ENCODE measurements at regions not wholly inside any gene's neighbourhood (a gene's known extent, or its start where the extent isn't known, plus 50 kb on each side); places are given as distances from the start of the nearest gene placed in this dataset.

GRCh38 chr17:33983824-33984574, 271.1 kb upstream of the CCL2 start:
- no peaks in the 10 kb centered on the region for H3K36me3 ChIP-seq (ENCODE audit: insufficient read depth, insufficient read length, low read length)
- H3K4me3 ChIP-seq (ENCODE audit: insufficient read length, low read depth): no peak overlapping the region
- no peak for DNase-seq (ENCODE audit: low read depth, low spot score)
- no peaks in the 10 kb centered on the region for H3K4me1 ChIP-seq (ENCODE audit: insufficient read depth, insufficient read length)
- no peaks in the 10 kb centered on the region for H3K9me3 ChIP-seq (ENCODE audit: insufficient read depth, low read length)
- H3K27me3 ChIP-seq (ENCODE audit: insufficient read depth, insufficient read length): no peaks in the 10 kb centered on the region
- no peak for TF ChIP-seq SUZ12 (IDR thresholded peaks at IDR 0.05; ENCODE audit: extremely low read depth, insufficient read depth, insufficient read length)
- no peak for TF ChIP-seq ZNF274 (IDR thresholded peaks at IDR 0.05; ENCODE audit: low read depth, low read length)
- TF ChIP-seq YY1 (IDR thresholded peaks at IDR 0.05; ENCODE audit: insufficient read depth, insufficient read length): no peak
- H3K9ac ChIP-seq (ENCODE audit: insufficient read length, low read depth): no peak overlapping the region

DNA sequence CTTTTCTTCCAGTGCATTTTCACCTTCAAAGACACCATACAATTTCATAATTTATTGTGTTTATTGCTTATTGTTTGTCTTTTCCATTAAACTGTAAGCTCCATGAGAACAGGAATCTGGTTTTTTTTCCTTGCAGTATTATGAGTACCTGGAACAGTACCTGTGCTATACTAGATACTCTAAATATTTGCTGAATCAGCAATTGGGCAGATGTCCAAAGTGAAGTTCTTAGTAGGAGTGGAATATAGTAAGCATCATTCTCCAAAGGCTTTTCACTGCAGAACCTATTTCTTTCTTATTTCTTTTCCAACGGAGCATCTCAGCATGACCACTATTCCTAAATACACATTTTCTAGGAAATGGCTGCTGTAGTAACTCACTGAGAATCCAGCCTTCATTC, 269.0 kb upstream of the CCL2 start:
- no peaks in the 10 kb centered on the region for H3K27me3 ChIP-seq (ENCODE audit: insufficient read depth, insufficient read length)
- TF ChIP-seq ZNF274 (IDR thresholded peaks at IDR 0.05; ENCODE audit: low read depth, low read length) (no peak), SUZ12 (IDR thresholded peaks at IDR 0.05; ENCODE audit: extremely low read depth, insufficient read depth, insufficient read length) (no peak), YY1 (IDR thresholded peaks at IDR 0.05; ENCODE audit: insufficient read depth, insufficient read length) (no peak)
- no peak overlapping the region for H3K4me3 ChIP-seq (ENCODE audit: insufficient read length, low read depth)
- H3K9me3 ChIP-seq (ENCODE audit: insufficient read depth, low read length): no peaks in the 10 kb centered on the region
- no peaks in the 10 kb centered on the region for H3K36me3 ChIP-seq (ENCODE audit: insufficient read depth, insufficient read length, low read length)
- H3K4me1 ChIP-seq (ENCODE audit: insufficient read depth, insufficient read length): no peaks in the 10 kb centered on the region
- no peak for DNase-seq (ENCODE audit: low read depth, low spot score)
- H3K9ac ChIP-seq (ENCODE audit: insufficient read length, low read depth): no peak overlapping the region

GRCh38 chr17:33986566-33986965, 268.5 kb upstream of the CCL2 start:
- TF ChIP-seq SUZ12 (IDR thresholded peaks at IDR 0.05; ENCODE audit: extremely low read depth, insufficient read depth, insufficient read length) (no peak), YY1 (IDR thresholded peaks at IDR 0.05; ENCODE audit: insufficient read depth, insufficient read length) (no peak), ZNF274 (IDR thresholded peaks at IDR 0.05; ENCODE audit: low read depth, low read length) (no peak)
- no peaks in the 10 kb centered on the region for H3K36me3 ChIP-seq (ENCODE audit: insufficient read depth, insufficient read length, low read length)
- no peak for DNase-seq (ENCODE audit: low read depth, low spot score)
- no peak overlapping the region for H3K4me3 ChIP-seq (ENCODE audit: insufficient read length, low read depth)
- H3K27me3 ChIP-seq (ENCODE audit: insufficient read depth, insufficient read length): no peaks in the 10 kb centered on the region
- H3K4me1 ChIP-seq (ENCODE audit: insufficient read depth, insufficient read length): no peaks in the 10 kb centered on the region
- no peaks in the 10 kb centered on the region for H3K9me3 ChIP-seq (ENCODE audit: insufficient read depth, low read length)
- no peak overlapping the region for H3K9ac ChIP-seq (ENCODE audit: insufficient read length, low read depth)

DNA sequence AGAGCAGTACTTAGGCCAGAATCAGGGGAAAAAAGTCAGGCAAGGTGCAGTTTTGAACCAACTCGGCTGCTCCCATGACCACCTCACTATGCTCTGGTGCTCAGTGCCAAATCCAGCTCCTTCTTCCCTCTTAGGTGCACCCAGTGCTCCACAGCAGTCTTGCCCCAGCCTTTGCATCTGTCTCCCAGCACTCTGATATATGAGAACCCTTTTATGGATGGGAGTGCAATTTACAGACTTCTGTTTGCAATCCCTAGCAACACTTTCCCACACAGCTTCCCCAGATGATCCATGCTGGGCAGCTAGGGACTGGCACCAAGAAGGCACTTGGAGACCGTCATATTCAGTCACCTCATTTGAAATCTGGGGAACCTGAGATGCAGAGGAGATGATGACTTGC, 267.9 kb upstream of the CCL2 start:
- Histone ChIP-seq H3K4me3 (ENCODE audit: insufficient read length, low read depth) (no peak overlapping the region), H3K9me3 (ENCODE audit: insufficient read depth, low read length) (no peaks in the 10 kb centered on the region), H3K36me3 (ENCODE audit: insufficient read depth, insufficient read length, low read length) (no peaks in the 10 kb centered on the region), H3K4me1 (ENCODE audit: insufficient read depth, insufficient read length) (no peaks in the 10 kb centered on the region), H3K27me3 (ENCODE audit: insufficient read depth, insufficient read length) (no peaks in the 10 kb centered on the region), H3K9ac (ENCODE audit: insufficient read length, low read depth) (no peak overlapping the region)
- no peak for DNase-seq (ENCODE audit: low read depth, low spot score)
- TF ChIP-seq ZNF274 (IDR thresholded peaks at IDR 0.05; ENCODE audit: low read depth, low read length) (no peak), YY1 (IDR thresholded peaks at IDR 0.05; ENCODE audit: insufficient read depth, insufficient read length) (no peak), SUZ12 (IDR thresholded peaks at IDR 0.05; ENCODE audit: extremely low read depth, insufficient read depth, insufficient read length) (no peak)

DNA sequence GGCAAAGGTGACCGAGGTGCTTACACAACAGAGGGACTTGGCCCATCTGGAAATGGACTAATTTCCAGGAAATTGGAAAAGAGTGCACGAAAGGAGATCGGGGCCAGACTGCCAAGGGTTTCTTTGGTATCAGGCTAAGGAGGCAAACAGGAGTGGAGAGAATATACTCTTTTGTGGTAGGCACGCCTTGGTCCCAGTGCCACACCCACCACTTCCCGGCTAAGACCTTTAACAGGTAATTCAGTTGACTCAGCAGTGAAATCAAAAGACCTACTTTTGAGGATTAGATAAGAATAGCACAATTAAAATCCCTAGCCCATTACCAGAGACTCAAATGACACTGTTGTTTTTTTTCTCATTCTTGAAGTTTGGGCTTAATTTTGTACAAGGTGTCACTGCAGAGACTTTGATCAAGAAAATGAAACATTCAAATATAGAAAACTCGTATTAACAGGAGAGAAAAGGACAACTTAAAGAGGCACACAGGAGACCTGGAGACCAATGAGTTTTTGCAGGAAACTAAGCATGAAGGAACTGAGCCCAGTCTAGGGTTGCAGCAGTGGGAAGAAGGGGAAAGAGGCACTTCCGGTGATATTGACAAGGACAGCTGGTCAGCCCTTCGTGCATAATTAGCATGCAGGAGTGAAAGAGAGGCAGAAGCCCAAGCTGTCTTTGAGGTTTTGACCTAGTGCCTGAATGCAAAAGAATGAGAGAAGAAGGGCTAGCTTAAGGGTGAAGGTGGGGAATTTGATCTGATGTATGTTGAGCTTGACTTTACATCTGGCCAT, 265.5 kb upstream of the CCL2 start:
- H3K4me1 ChIP-seq (ENCODE audit: insufficient read depth, insufficient read length): no peaks in the 10 kb centered on the region
- no peak for DNase-seq (ENCODE audit: low read depth, low spot score)
- H3K9me3 ChIP-seq (ENCODE audit: insufficient read depth, low read length): no peaks in the 10 kb centered on the region
- H3K27me3 ChIP-seq (ENCODE audit: insufficient read depth, insufficient read length): no peaks in the 10 kb centered on the region
- H3K9ac ChIP-seq (ENCODE audit: insufficient read length, low read depth): no peak overlapping the region
- no peaks in the 10 kb centered on the region for H3K36me3 ChIP-seq (ENCODE audit: insufficient read depth, insufficient read length, low read length)
- H3K4me3 ChIP-seq (ENCODE audit: insufficient read length, low read depth): no peak overlapping the region
- TF ChIP-seq ZNF274 (IDR thresholded peaks at IDR 0.05; ENCODE audit: low read depth, low read length): no peak
- TF ChIP-seq SUZ12 (IDR thresholded peaks at IDR 0.05; ENCODE audit: extremely low read depth, insufficient read depth, insufficient read length): no peak
- no peak for TF ChIP-seq YY1 (IDR thresholded peaks at IDR 0.05; ENCODE audit: insufficient read depth, insufficient read length)

DNA sequence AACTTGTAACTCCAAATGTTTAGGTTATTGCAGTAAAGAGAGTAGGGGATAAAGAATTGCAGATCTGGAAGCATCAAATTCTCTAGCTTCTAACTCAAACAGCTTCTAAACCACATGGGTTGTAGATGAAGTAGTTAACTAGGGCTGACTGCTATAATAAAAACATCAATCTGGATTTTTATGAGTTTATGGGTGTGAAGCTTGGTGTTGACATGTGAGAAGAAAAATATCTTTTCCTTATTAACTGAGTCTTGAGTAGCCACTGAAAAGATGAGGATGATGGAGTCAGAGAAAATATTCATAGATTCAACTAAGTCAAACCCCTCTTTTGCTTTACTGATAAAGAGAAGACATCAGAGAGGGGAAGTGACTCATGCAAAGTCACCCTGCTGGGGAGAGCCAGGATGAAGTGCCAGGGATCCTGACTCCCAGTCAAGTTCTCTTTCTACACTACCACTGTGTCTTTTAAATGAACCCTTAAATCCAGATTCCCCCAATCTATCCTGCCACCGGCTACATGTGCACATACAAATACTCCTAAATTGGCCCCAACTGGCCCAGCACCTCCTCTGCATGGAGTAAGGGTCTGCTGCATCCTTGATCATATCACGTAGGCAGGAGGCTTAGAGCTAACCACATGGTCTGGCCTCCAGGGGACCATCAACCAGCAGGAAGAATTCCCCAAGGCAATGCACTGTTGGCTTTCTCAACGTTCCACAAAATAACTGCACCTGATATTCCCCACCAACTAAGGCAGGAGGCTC, 264.0 kb upstream of the CCL2 start:
- no peak for DNase-seq (ENCODE audit: low read depth, low spot score)
- no peaks in the 10 kb centered on the region for H3K4me1 ChIP-seq (ENCODE audit: insufficient read depth, insufficient read length)
- H3K9ac ChIP-seq (ENCODE audit: insufficient read length, low read depth): no peak overlapping the region
- no peaks in the 10 kb centered on the region for H3K27me3 ChIP-seq (ENCODE audit: insufficient read depth, insufficient read length)
- no peak for TF ChIP-seq SUZ12 (IDR thresholded peaks at IDR 0.05; ENCODE audit: extremely low read depth, insufficient read depth, insufficient read length)
- no peak for TF ChIP-seq ZNF274 (IDR thresholded peaks at IDR 0.05; ENCODE audit: low read depth, low read length)
- no peak for TF ChIP-seq YY1 (IDR thresholded peaks at IDR 0.05; ENCODE audit: insufficient read depth, insufficient read length)
- H3K9me3 ChIP-seq (ENCODE audit: insufficient read depth, low read length): no peaks in the 10 kb centered on the region
- H3K4me3 ChIP-seq (ENCODE audit: insufficient read length, low read depth): no peak overlapping the region
- H3K36me3 ChIP-seq (ENCODE audit: insufficient read depth, insufficient read length, low read length): no peaks in the 10 kb centered on the region

GRCh38 chr17:33992113-33992512, 263.0 kb upstream of the CCL2 start:
- Histone ChIP-seq H3K9ac (ENCODE audit: insufficient read length, low read depth) (no peak overlapping the region), H3K36me3 (ENCODE audit: insufficient read depth, insufficient read length, low read length) (no peaks in the 10 kb centered on the region), H3K9me3 (ENCODE audit: insufficient read depth, low read length) (no peaks in the 10 kb centered on the region), H3K4me1 (ENCODE audit: insufficient read depth, insufficient read length) (no peaks in the 10 kb centered on the region), H3K27me3 (ENCODE audit: insufficient read depth, insufficient read length) (no peaks in the 10 kb centered on the region), H3K4me3 (ENCODE audit: insufficient read length, low read depth) (no peak overlapping the region)
- DNase-seq (ENCODE audit: low read depth, low spot score): no peak
- TF ChIP-seq YY1 (IDR thresholded peaks at IDR 0.05; ENCODE audit: insufficient read depth, insufficient read length) (no peak), ZNF274 (IDR thresholded peaks at IDR 0.05; ENCODE audit: low read depth, low read length) (no peak), SUZ12 (IDR thresholded peaks at IDR 0.05; ENCODE audit: extremely low read depth, insufficient read depth, insufficient read length) (no peak)
